ENCODE measurements at regions not wholly inside any gene's neighbourhood (a gene's known extent, or its start where the extent isn't known, plus 50 kb on each side); places are given as distances from the start of the nearest gene placed in this dataset.

- TF ChIP-seq ATF3 (IDR thresholded peaks at IDR 0.05), result no peak
- no peak for TF ChIP-seq CTCF (IDR thresholded peaks at IDR 0.05 in 2 of 3, conservative IDR thresholded peaks at IDR 0.05 in 1 of 3; ENCODE audit: borderline replicate concordance in 1 of 3, insufficient read depth in 1 of 3, low read depth in 2 of 3, low read length in 2 of 3)
- no peak for TF ChIP-seq MAX (IDR thresholded peaks at IDR 0.05)
- no peak for TF ChIP-seq SIN3A (IDR thresholded peaks at IDR 0.05; ENCODE audit: low read depth)
- TF ChIP-seq RAD21 (IDR thresholded peaks at IDR 0.05; ENCODE audit: low read depth), result no peak
Measured at GRCh38 chr1:166570954-166571353, 268.3 kb upstream of the POGK start.
